IPS-20b (cell line): ENCODE measurements at regions not wholly inside any gene's neighbourhood (a gene's known extent, or its start where the extent isn't known, plus 50 kb on each side); places are given as distances from the start of the nearest gene placed in this dataset.
"Not testable (repeated sequence)": the region's sequence is repeated elsewhere in the genome, so short reads cannot be mapped to it uniquely, and the experiment has no call there.

ENCODE experiments used
- H3K27ac ChIP-seq: one replicate; pipeline ENCODE4 v1.5.1; 2013; ENCODE audit warnings: low read length
- H3K27me3 ChIP-seq: 2 replicates; pipeline ENCODE4 v1.6.1; 2013; ENCODE audit warnings: mild to moderate bottlenecking, low read length, inconsistent platforms; ENCODE audit not compliant: insufficient read depth
- H3K36me3 ChIP-seq: 2 replicates; pipeline ENCODE4 v1.6.1; 2013; ENCODE audit warnings: low read depth, mild to moderate bottlenecking, inconsistent platforms, low read length, moderate library complexity; ENCODE audit not compliant: insufficient read depth
- H3K4me1 ChIP-seq: 2 replicates; pipeline ENCODE4 v1.6.1; 2013; ENCODE audit warnings: mild to moderate bottlenecking, control low read depth, inconsistent platforms, low read length, moderate library complexity; ENCODE audit not compliant: insufficient read depth
- H3K4me3 ChIP-seq: 2 replicates; pipeline ENCODE4 v1.5.1; 2013; ENCODE audit warnings: mild to moderate bottlenecking, low read length, inconsistent platforms
- H3K9ac ChIP-seq: 2 replicates; pipeline ENCODE4 v1.6.1; 2013; ENCODE audit warnings: low read depth, mild to moderate bottlenecking, inconsistent platforms, low read length, moderate library complexity
- H3K9me3 ChIP-seq: 2 replicates; pipeline ENCODE4 v1.6.1; 2013; ENCODE audit warnings: mild to moderate bottlenecking, low read depth, low read length, inconsistent platforms; ENCODE audit not compliant: insufficient read depth

GRCh38 chr2:136715146-136715545 is 50.2 kb upstream of the THSD7B start:
- no peak overlapping the region for H3K4me3 ChIP-seq
- H3K27me3 ChIP-seq, result no peaks in the 10 kb centered on the region
- H3K36me3 ChIP-seq, result no peaks in the 10 kb centered on the region
- H3K4me1 ChIP-seq, result no peaks in the 10 kb centered on the region
- no peaks in the 10 kb centered on the region for H3K9me3 ChIP-seq
- H3K9ac ChIP-seq, result no peak overlapping the region
- no peak overlapping the region for H3K27ac ChIP-seq

DNA sequence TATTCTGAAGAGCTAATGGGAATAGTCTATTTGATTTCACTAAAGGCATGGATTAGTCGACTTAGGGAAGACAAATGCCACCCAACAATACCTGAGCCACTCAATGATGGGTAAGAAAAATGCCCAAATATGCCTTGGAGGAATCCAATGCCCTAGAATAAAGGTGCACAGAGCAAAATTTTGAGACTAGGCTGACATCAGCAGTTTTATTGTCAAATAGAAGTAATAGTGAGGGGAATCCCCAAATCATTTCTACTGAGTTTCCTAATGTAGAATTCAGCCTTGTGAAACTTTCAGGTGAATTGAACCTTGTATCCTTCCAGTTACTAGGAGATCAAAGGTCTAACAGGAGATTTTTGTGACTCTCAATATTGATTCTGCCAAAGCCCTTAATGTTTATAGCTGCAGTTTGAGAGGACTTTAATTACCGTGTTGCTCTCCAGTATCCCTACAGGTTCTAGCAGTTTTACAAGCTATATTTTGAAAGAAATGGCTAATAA is 50.8 kb upstream of the THSD7B start:
- no peaks in the 10 kb centered on the region for H3K27me3 ChIP-seq

GRCh38 chr2:136713739-136714138 is 51.6 kb upstream of the THSD7B start:
- no peak overlapping the region for H3K4me3 ChIP-seq
- H3K9ac ChIP-seq, result no peak overlapping the region
- no peak overlapping the region for H3K27ac ChIP-seq
- H3K4me1 ChIP-seq, result no peaks in the 10 kb centered on the region
- no peaks in the 10 kb centered on the region for H3K27me3 ChIP-seq
- no peaks in the 10 kb centered on the region for H3K9me3 ChIP-seq
- H3K36me3 ChIP-seq, result no peaks in the 10 kb centered on the region

More for the DNA sequence above, 50.8 kb upstream of the THSD7B start:
- Histone ChIP-seq H3K27ac (no peak overlapping the region), H3K4me1 (no peaks in the 10 kb centered on the region), H3K4me3 (no peak overlapping the region), H3K9me3 (no peaks in the 10 kb centered on the region), H3K36me3 (no peaks in the 10 kb centered on the region), H3K9ac (no peak overlapping the region)

- H3K36me3 ChIP-seq, result no peaks in the 10 kb centered on the region
- H3K4me3 ChIP-seq, result no peak overlapping the region
- H3K27me3 ChIP-seq, result no peaks in the 10 kb centered on the region
- H3K9ac ChIP-seq, result no peak overlapping the region
- no peaks in the 10 kb centered on the region for H3K4me1 ChIP-seq
- H3K27ac ChIP-seq, result no peak overlapping the region
- no peaks in the 10 kb centered on the region for H3K9me3 ChIP-seq
Measured at GRCh38 chr2:136705336-136705735, 60.0 kb upstream of the THSD7B start.

- Histone ChIP-seq H3K4me1 (no peaks in the 10 kb centered on the region), H3K9ac (no peak overlapping the region), H3K27me3 (no peaks in the 10 kb centered on the region), H3K4me3 (no peak overlapping the region), H3K36me3 (no peaks in the 10 kb centered on the region), H3K9me3 (no peaks in the 10 kb centered on the region), H3K27ac (no peak overlapping the region)
Measured at GRCh38 chr2:136703214-136703613, 62.1 kb upstream of the THSD7B start.

DNA sequence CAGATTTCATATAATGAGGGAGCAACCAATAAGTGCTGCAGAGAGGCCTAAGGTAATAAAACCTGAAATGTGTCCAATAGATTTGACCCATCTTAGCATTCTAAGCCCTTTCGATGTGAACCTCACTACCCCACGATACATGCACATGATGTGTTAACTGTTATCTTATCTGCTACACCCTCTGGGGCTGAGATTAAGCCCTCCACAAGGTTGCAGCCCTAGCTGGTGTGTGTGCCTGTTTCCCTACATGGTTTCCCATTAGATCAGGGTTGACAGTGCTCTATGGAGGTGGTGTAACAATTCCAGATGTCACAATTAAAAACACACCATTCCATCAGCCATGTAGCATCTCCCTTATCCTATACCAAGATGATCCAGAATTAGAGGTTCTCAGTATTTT is 68.9 kb upstream of the THSD7B start:
- H3K27ac ChIP-seq, result no peak overlapping the region
- H3K9me3 ChIP-seq, result no peaks in the 10 kb centered on the region
- H3K9ac ChIP-seq, result no peak overlapping the region
- H3K4me1 ChIP-seq, result peaks cover 8% of the 10 kb centered on the region; the same call in 1 of the 2 replicates
- H3K27me3 ChIP-seq, result no peaks in the 10 kb centered on the region; the same call in 1 of the 2 replicates
- no peaks in the 10 kb centered on the region for H3K36me3 ChIP-seq
- H3K4me3 ChIP-seq, result no peak overlapping the region

DNA sequence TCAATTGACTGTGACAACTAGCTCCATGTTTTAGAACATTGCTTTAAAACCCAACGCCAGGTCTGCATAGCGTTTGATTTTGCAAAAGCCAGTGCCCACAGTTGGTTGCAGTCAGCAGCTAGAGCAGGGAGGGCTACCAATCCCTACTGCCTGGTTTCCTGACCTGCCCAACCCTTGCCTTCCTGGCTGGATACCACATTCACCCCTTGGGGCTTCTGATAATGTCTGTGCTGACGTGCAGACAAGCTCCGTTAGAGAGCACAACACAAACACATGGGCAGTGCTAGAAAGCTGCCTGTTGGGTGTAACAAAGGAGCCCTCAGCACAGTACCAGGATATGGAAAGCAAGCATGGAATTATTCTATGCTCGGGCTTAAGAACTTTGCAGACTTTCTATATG is 71.4 kb upstream of the THSD7B start:
- Histone ChIP-seq H3K27ac (no peak overlapping the region), H3K9ac (no peak overlapping the region), H3K9me3 (no peaks in the 10 kb centered on the region), H3K4me1 (peaks cover 8% of the 10 kb centered on the region; the same call in 1 of the 2 replicates), H3K27me3 (no peaks in the 10 kb centered on the region; the same call in 1 of the 2 replicates), H3K36me3 (no peaks in the 10 kb centered on the region), H3K4me3 (no peak overlapping the region)

DNA sequence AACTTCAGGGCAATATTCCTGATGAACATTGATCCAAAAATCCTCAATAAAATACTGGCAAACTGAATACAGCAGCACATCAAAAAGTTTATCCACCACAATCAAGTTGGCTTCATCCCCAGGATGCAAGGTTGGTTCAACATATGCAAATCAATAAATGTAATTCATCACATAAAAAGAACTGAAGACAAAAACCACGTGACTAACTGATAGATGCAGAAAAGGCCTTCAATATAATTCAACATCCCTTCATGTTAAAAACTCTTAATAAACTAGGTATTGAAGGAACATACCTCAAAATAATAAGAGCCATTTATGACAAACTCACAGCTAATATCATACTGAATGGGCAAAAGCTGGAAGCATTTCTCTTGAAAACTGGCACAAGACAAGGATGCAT is 85.3 kb upstream of the THSD7B start:
- H3K27ac ChIP-seq, H3K27me3 ChIP-seq, H3K4me3 ChIP-seq, H3K36me3 ChIP-seq, H3K4me1 ChIP-seq, H3K9me3 ChIP-seq, H3K9ac ChIP-seq: not testable (repeated sequence)

DNA sequence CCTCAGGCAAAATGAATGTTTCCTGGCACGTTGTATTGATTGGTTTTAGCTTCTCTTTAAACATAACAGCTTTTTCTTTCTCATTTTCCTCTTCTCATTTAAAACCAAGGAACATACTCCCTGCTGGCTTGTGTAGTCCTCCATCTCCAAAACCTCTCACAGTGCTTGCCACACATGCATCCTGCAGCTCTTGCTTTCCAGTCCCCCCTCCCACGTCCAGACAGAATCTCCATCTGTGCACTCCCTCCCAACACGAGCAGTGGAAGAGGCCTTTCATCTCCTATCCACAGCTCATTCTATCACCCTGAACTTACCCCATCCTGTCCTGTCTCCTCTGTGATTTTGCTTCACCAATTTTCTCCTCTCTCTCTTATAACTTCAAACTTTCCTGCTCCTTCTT is 99.6 kb upstream of the THSD7B start:
- Histone ChIP-seq H3K27me3 (no peaks in the 10 kb centered on the region), H3K36me3 (no peaks in the 10 kb centered on the region), H3K27ac (no peak overlapping the region), H3K9ac (no peak overlapping the region), H3K9me3 (no peaks in the 10 kb centered on the region), H3K4me1 (no peaks in the 10 kb centered on the region), H3K4me3 (no peak overlapping the region)

DNA sequence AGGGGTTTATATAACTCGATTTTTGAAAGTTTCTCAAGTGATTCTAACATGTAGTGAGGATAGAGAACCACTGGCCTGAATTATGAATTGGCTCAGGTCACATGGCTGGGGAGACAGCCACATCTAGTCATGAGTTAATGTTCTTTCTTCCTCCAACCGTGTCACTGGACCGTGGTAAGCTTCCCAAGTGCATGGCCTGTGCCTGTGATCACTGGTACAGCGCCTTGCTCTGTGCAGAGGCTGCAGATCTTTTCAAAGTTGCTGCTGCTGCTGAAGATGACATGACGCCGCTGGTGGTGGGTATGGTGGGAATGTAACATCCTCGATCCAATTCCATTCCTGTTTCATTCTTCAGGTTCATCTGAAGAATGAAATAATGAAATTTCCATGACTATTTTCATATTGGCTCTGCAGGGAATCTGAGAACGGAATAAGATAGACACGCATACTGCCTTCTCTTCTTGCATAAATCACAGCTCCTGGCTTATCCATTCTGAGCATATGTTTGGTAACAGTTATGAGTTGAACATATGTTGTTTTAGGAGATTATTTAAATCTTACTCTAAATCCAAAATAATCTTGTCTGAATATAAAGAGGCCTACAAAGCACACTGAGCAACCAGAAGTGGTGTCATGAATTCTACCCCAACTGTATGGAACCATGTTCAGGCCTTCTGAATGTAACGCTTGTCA is 100.5 kb upstream of the THSD7B start:
- no peak overlapping the region for H3K27ac ChIP-seq
- H3K9me3 ChIP-seq, result no peaks in the 10 kb centered on the region
- no peak overlapping the region for H3K9ac ChIP-seq
- H3K27me3 ChIP-seq, result no peaks in the 10 kb centered on the region
- H3K36me3 ChIP-seq, result no peaks in the 10 kb centered on the region
- no peaks in the 10 kb centered on the region for H3K4me1 ChIP-seq
- H3K4me3 ChIP-seq, result no peak overlapping the region

DNA sequence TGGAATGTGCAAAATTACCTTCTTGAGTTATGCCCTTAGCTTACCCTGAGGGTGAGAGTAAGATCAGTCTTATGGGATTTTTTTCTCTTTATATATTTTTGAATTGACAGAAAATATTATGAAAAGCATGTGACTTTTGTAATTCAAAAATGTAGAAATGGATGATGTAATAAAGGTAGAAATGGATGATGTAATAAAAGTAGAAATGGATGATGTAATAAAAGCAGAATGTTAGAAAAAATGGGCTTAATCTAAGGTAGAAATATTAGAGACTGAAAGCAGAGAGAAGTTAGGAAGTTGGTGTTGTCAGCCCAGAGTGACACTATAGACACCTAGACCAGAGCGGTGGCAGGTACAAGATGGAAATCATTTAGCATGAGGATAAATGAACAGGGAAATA is 107.1 kb upstream of the THSD7B start:
- Histone ChIP-seq H3K27me3 (no peaks in the 10 kb centered on the region), H3K9ac (no peak overlapping the region), H3K4me1 (peaks cover 7% of the 10 kb centered on the region; the same call in 1 of the 2 replicates), H3K9me3 (no peaks in the 10 kb centered on the region), H3K4me3 (no peak overlapping the region), H3K36me3 (no peaks in the 10 kb centered on the region), H3K27ac (no peak overlapping the region)

DNA sequence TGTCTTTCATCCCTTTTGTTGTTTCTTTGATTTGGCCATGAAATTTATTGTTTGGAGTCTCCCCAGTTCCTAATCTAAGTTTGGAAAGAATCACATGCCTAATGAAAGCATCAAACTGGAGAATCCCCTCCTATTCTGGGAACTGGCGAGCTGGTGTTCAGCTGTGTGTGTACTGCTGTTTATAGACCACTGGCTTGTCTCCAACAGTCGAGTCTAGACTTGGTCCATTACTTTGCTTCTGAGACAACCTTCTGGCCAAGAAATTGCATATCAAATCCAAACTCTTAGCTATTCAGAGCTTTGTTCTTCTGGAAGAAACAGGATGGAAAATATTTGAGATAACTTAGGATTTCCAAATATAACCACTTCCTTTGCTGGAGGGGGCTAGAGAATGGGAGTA is 111.5 kb upstream of the THSD7B start:
- no peak overlapping the region for H3K27ac ChIP-seq
- H3K4me3 ChIP-seq, result no peak overlapping the region
- H3K9me3 ChIP-seq, result no peaks in the 10 kb centered on the region
- no peaks in the 10 kb centered on the region for H3K27me3 ChIP-seq
- no peak overlapping the region for H3K9ac ChIP-seq
- H3K36me3 ChIP-seq, result no peaks in the 10 kb centered on the region
- peaks cover 7% of the 10 kb centered on the region; the same call in 1 of the 2 replicates for H3K4me1 ChIP-seq
